Activated CD4-positive, alpha-beta memory T cell treated with anti-CD3 and anti-CD28 coated beads for 36 hours (primary cell): ENCODE measurements at regions not wholly inside any gene's neighbourhood (a gene's known extent, or its start where the extent isn't known, plus 50 kb on each side); places are given as distances from the start of the nearest gene placed in this dataset.

ENCODE experiments used
- CTCF ChIA-PET: fragments of 350-600 bp; sonication (Branson Sonifier 250); formaldehyde crosslinking; loops from one replicate; lab custom pipeline; 2021; ENCODE audit warnings: antibody characterized with exemption, inconsistent platforms; lab: Charles Lee
- POLR2A ChIA-PET: fragments of 350-600 bp; sonication (Branson Sonifier 250); formaldehyde crosslinking; loops from one replicate; lab custom pipeline; 2021; ENCODE audit warnings: antibody characterized with exemption; lab: Charles Lee
- DNase-seq: peaks from one replicate; pipeline ENCODE4 v3.0.0-alpha.2; 2020
- H3K27ac Mint-ChIP-seq: one replicate; pipeline ENCODE4 v1.8.0; 2021; ENCODE audit warnings: mixed read lengths
- H3K27me3 Mint-ChIP-seq: one replicate; pipeline ENCODE4 v1.8.0; 2021; ENCODE audit warnings: mixed read lengths
- H3K36me3 Mint-ChIP-seq: one replicate; pipeline ENCODE4 v1.8.0; 2021; ENCODE audit warnings: mixed read lengths
- H3K4me1 Mint-ChIP-seq: one replicate; pipeline ENCODE4 v1.8.0; 2021; ENCODE audit warnings: low read depth, mixed read lengths
- H3K4me3 Mint-ChIP-seq: one replicate; pipeline ENCODE4 v1.8.0; 2021; ENCODE audit warnings: mild to moderate bottlenecking, mixed read lengths
- H3K9me3 Mint-ChIP-seq: one replicate; pipeline ENCODE4 v1.8.0; 2021; ENCODE audit warnings: mixed read lengths
- intact Hi-C: fragments of 100-400 bp; cut with micrococcal nuclease; formaldehyde crosslinking; loops from one replicate; pipeline ENCODE4 v1.15.1; 2023

DNA sequence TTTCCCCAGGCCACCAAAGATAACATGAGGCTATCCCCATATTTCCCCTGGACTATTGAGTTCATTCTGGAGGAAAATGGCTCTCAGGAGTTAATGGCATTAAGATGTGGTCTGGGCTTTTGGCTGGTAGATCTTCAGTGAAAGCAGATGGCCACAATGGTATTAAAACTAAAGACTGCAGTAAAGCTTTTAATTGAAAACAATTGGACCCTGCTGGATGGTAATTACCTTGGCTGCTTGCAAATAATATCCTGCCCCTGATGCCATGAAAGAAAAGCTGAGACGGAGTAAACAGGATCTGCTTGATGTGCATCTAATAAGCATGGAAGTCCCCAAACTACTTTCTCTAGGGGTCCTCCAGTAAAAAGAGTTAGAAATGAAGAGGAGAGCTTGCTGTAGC is 255.8 kb downstream of the QKI start:
- CTCF ChIA-PET = no interaction called here

DNA sequence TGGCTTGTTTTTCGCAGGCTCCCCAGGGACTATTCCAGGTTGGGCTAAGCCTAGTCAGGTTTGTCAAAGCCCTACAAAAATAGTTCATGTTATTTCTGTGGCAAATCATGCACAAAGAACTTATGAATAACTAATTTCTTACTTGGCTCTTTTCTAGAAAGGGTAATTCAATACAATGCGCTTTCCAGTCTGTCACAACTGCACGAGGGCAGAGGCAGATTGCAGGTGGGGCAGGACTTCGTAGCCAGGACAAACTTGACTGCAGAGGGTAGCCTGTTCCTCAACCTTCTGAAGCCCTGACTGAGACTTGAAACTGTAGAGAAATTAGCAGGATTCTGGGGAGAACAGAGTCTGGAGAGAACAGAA is 253.5 kb downstream of the QKI start:
- Mint-ChIP-seq H3K4me1 (peaks cover 8% of the 10 kb centered on the region), H3K27me3 (no peaks in the 10 kb centered on the region), H3K4me3 (no peak overlapping the region), H3K27ac (no peak overlapping the region), H3K36me3 (no peaks in the 10 kb centered on the region), H3K9me3 (no peaks in the 10 kb centered on the region)
- ChIA-PET CTCF (no interaction called here), POLR2A (no interaction called here)
- DNase-seq = no peak
- intact Hi-C loops = no loop called here

More for the DNA sequence above, 255.8 kb downstream of the QKI start:
- Mint-ChIP-seq H3K27ac (no peak overlapping the region), H3K4me3 (no peak overlapping the region), H3K36me3 (no peaks in the 10 kb centered on the region), H3K9me3 (no peaks in the 10 kb centered on the region), H3K4me1 (peaks cover 8% of the 10 kb centered on the region), H3K27me3 (no peaks in the 10 kb centered on the region)
- POLR2A ChIA-PET = no interaction called here
- no peak for DNase-seq
- intact Hi-C loops = no loop called here

DNA sequence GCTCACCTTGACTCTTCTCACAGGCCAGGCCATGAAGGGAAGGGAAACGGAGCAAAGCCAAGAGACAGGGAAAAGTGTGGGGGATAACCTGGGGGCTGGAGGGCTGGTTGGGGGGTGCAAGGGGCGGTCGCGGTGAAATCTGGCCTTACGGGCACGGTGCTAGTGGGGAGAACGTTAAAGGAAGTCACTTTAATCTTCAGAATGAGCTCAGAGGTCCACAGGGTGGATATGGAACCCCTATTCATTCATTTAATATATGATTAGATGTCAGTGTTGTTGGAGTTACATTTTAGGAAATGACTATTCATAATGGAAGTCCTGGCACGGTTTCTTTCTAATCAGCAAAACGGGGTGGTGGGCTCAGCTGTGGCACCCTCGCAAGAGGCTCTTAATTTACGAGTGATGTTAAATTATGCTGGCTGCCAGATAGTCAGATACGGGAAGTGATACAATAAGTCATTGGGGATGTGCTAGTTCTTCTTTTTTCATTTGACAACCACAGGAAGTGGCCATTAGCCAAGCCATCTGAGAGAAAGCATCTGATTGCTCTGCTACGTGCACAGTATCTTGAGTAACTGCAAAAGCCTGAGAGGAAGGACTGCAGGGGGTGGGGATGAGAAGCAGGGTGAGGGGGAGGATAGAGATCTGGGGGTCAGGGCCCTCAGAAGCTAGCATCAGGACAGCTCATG is 253.0 kb downstream of the QKI start:
- Mint-ChIP-seq H3K9me3 (no peaks in the 10 kb centered on the region), H3K27me3 (no peaks in the 10 kb centered on the region), H3K4me3 (no peak overlapping the region), H3K36me3 (no peaks in the 10 kb centered on the region), H3K27ac (no peak overlapping the region), H3K4me1 (peaks cover 8% of the 10 kb centered on the region)
- intact Hi-C loops = no loop called here
- CTCF ChIA-PET = no interaction called here
- no peak for DNase-seq
- POLR2A ChIA-PET = no interaction called here

DNA sequence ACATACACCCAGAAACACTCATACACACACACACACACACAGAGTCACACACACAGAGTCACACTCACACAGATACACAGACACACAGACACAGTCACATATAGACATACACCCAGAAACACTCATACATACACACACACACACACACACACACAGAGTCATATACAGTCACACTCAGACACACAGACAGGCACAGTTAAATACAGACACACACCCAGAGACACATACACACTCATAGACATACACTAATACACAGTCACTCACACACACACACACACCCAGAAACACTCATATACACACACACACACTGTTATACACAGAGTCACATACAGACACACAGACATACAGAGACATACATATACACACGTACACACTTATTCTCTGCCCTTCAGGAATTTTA is 250.9 kb downstream of the QKI start:
- intact Hi-C loops = no loop called here
- Mint-ChIP-seq H3K4me1 (peaks cover 8% of the 10 kb centered on the region), H3K36me3 (no peaks in the 10 kb centered on the region), H3K27me3 (peaks cover 5% of the 10 kb centered on the region), H3K4me3 (no peak overlapping the region), H3K27ac (no peak overlapping the region), H3K9me3 (no peaks in the 10 kb centered on the region)
- CTCF ChIA-PET = no interaction called here
- POLR2A ChIA-PET = no interaction called here
- DNase-seq = no peak

DNA sequence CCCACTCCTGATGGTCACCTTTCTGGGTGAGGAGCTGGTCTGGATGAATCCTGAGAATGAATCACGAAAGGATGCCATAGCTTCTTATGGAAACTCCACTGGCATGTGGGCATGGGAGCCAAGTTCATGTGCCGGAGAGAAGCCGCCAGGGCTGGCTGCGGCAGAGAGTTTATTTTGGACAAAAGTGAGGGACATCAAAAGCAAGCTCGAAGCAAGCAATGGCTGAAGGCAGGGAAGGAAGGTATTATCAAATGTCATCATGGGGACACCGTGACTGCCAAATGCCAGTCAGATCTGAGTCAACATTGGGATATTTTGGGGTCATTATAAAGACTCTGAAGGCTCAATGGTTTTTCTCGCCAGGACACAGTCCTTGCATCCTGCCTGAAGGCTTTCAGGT is 249.1 kb downstream of the QKI start:
- Mint-ChIP-seq H3K9me3 (no peaks in the 10 kb centered on the region), H3K36me3 (no peaks in the 10 kb centered on the region), H3K4me1 (peaks cover 8% of the 10 kb centered on the region), H3K27me3 (peaks cover 7% of the 10 kb centered on the region), H3K27ac (no peak overlapping the region), H3K4me3 (no peak overlapping the region)
- POLR2A ChIA-PET = no interaction called here
- CTCF ChIA-PET = no interaction called here
- DNase-seq = no peak
- intact Hi-C loops = no loop called here

DNA sequence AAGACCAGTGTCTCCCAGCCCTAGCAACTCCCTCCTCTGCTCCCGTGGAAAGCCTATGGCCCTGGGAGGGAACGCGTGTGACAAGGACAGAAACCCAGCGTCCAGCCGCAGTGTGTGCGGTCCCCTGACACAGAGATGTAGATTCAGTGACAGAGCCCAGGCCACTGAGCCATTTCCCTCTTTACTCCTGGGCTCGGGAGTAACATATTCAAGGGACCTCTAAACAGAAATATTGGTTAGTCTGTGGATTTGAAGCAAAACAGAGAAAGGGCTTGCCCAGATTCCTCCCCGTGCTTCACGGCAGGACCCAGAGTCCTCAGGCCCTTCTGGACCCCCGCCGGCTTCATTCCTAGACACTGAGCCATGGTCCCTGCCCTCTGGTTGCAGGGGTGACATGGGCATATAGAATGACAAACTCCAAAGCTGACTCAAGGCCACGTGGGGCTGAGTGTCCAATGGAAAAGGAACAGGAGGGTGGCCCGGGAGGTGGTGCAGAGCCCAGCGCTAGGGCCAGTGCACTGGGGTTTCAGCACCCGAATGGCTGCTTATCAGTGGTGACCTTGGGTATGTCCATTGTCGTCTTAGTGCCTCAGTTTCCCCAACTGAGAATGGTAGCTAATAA is 248.2 kb downstream of the QKI start:
- POLR2A ChIA-PET = no interaction called here
- Mint-ChIP-seq H3K36me3 (no peaks in the 10 kb centered on the region), H3K4me1 (peaks cover 7% of the 10 kb centered on the region), H3K9me3 (no peaks in the 10 kb centered on the region), H3K27me3 (peaks cover 7% of the 10 kb centered on the region), H3K27ac (no peak overlapping the region), H3K4me3 (no peak overlapping the region)
- no peak for DNase-seq
- CTCF ChIA-PET = no interaction called here
- intact Hi-C loops = no loop called here

DNA sequence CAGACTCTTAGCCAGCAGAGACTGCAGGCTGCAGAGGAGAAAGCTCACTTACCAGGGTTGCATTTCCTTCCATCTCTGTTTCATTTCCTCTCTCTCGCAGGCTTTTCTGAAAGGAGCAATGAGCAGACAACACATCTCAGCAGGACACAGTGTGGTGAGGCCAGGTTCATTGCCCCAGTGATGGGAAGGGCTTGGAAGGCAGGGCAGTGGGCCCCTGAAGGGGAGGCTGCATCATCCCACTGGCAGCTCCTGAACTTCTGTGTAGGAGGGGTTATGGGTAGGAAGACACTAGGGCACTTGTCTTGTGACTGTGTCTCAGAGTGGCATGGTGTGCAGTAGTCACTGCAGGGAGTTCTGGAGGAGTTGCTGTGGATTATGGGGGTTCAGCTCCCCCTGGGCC is 246.8 kb downstream of the QKI start:
- Mint-ChIP-seq H3K36me3 (no peaks in the 10 kb centered on the region), H3K27ac (no peak overlapping the region), H3K9me3 (no peaks in the 10 kb centered on the region), H3K4me3 (no peak overlapping the region), H3K4me1 (no peaks in the 10 kb centered on the region), H3K27me3 (peaks cover 11% of the 10 kb centered on the region)
- DNase-seq = no peak
- POLR2A ChIA-PET = no interaction called here
- CTCF ChIA-PET = no interaction called here
- intact Hi-C loops = no loop called here

DNA sequence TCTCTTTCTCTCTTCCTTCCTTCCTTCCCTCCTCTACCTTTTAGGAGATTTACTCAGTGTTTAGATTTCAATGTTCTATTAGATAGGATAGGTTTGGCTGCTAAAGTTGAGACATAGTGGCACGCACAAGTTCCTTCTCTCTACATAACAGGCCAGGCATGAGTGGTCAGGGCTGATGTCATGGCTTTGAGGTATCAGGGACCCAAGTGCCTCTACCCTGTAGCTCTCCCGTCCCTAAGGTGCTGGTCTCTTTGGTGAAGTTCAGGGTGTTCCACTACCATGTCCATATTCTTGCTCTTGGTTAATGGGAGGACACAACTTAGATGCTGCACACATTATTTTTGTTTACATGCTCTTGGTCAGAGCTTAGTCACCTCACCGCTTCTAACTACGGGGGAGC is 245.3 kb downstream of the QKI start:
- Mint-ChIP-seq H3K27ac (no peak overlapping the region), H3K4me1 (no peaks in the 10 kb centered on the region), H3K9me3 (no peaks in the 10 kb centered on the region), H3K4me3 (no peak overlapping the region), H3K27me3 (peaks cover 11% of the 10 kb centered on the region), H3K36me3 (no peaks in the 10 kb centered on the region)
- DNase-seq = no peak
- intact Hi-C loops = no loop called here
- CTCF ChIA-PET = no interaction called here
- POLR2A ChIA-PET = no interaction called here

DNA sequence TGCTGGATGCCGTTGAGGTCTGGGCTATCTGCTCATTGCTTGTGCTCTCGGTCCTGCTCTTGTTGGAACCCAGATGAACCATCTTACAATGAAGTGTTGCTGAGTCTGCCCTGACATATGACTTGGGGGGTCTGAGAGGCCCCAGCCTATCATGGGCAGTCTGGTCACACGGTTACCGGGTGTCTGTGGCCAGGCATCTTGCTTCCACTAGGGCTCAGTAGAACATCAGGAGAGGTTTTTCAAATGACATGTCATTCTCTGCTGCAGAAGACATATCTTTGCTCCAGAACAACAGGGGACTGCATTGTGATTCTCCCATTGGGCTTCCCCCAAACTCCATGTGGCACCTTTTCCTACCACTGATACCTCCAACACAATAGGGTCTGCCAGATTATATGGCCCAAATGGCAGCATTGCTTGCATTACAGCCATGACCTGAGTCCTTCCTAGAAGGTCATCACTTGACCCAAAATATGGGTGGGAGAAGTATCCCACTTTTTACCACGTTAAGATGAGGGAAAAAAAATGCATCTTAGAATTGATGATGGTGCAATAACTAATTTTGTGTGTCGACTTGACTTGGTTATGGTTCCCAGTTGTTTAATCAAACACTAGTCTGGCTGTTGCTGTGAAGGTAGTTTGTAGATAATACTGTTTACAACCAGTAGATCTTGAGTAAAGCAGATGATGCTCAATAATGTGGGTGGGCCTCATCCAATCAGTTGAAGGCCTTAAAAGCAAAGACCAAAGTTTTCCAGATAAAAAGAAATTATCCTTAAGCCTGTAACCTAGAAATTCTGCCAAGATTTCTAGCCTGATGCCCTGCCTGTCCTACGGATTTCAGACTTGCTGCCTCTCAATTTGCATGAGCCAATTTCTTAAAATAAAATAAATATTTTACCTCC is 241.0 kb downstream of the QKI start:
- no peaks in the 10 kb centered on the region for H3K4me1 Mint-ChIP-seq
- no peaks in the 10 kb centered on the region for H3K36me3 Mint-ChIP-seq
- CTCF ChIA-PET = no interaction called here
- H3K4me3 Mint-ChIP-seq = no peak overlapping the region
- intact Hi-C loops = no loop called here
- H3K27ac Mint-ChIP-seq = no peak overlapping the region
- H3K27me3 Mint-ChIP-seq = peaks cover 6% of the 10 kb centered on the region
- H3K9me3 Mint-ChIP-seq = no peaks in the 10 kb centered on the region
- DNase-seq = no peak
- POLR2A ChIA-PET = no interaction called here

DNA sequence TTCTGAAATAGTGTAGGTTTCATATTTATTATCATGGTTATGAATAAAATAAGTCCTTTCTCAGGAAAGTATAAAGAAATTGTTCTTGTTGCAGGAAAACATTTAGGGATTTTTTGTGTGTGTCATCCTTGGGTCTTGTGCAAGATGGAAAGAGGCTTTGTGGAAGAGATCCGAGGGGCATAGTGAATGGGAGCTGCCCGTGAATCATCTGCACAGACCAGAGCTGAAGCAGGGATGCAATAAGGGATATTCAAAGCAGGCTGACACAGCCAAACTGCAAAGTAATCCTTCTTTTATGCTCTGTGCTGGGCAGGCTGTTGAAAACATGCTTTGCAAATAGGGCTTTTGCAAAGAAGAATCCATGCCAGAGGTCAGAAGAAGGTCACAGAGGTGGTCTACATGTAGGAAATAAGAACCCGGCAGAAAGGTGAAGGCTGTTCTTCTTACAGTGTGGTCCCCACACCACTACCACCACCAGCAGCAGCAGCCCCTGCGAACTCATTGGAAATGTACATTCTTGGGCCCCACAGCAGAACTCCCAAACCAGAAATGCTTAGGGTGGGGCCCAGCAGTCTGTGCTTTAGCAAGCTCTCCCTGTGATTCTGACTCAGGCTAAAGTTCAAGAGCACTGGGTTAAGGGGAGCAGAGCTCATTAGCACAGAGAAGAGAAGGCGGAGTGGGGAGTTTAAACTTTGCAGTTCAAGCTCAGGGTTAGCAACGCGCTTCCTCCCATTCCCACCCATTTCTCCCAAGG is 237.6 kb downstream of the QKI start:
- Mint-ChIP-seq H3K9me3 (no peaks in the 10 kb centered on the region), H3K4me1 (no peaks in the 10 kb centered on the region), H3K4me3 (no peak overlapping the region), H3K27ac (no peak overlapping the region), H3K36me3 (no peaks in the 10 kb centered on the region), H3K27me3 (peaks cover under 1% of the 10 kb centered on the region)
- CTCF ChIA-PET = no interaction called here
- POLR2A ChIA-PET = no interaction called here
- intact Hi-C loops = no loop called here
- no peak for DNase-seq

DNA sequence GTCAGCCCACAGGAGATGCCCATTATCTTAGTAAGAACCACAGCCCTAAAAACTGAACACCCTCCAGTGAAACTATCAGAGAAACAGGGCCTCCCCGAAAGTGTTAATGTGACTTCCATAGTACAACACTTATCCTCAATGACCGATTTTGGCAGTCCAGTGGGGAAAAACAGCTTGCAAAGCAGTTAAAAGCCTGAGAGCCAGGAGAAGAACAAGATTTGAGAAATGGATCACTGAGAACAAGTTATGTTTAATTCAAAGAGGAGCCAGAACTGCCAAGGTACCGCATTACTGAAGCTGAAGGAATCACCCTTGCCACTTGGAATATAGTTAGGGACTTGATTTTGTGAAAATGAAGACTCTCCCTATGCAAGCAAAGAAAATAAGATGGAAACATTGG is 236.9 kb downstream of the QKI start:
- Mint-ChIP-seq H3K4me3 (no peak overlapping the region), H3K4me1 (no peaks in the 10 kb centered on the region), H3K27me3 (no peaks in the 10 kb centered on the region), H3K9me3 (no peaks in the 10 kb centered on the region), H3K27ac (no peak overlapping the region), H3K36me3 (no peaks in the 10 kb centered on the region)
- CTCF ChIA-PET = no interaction called here
- POLR2A ChIA-PET = interaction anchor here (0.6 kb wide), 1 partner anchor 1597 kb away, joined by 3 read pairs; no protein-coding TSS in a partner anchor
- no peak for DNase-seq
- intact Hi-C loops = no loop called here

DNA sequence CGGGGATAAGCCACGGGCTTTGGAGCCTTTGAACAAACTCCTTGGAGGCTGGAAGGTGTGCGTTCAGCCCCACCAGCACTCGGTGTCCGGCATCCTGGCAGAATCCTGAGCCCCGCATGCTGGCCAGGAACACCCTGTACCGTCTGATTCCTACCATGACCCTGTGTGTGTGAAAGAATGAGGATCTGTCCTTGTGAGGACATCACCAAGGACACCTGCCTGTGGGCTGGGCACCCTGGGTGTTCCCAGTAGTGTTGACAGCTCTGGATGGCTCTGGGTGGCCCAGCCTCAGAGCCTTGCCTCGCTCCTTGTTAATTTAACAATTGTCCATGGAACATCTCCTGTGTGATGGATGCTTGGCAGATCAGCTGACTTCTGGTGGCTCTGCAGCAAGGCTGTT is 234.3 kb downstream of the QKI start:
- CTCF ChIA-PET = no interaction called here
- Mint-ChIP-seq H3K27ac (no peak overlapping the region), H3K4me1 (no peaks in the 10 kb centered on the region), H3K4me3 (no peak overlapping the region), H3K9me3 (no peaks in the 10 kb centered on the region), H3K27me3 (no peaks in the 10 kb centered on the region), H3K36me3 (no peaks in the 10 kb centered on the region)
- intact Hi-C loops = no loop called here
- POLR2A ChIA-PET = no interaction called here
- DNase-seq = no peak
